HepG2 (cell line): ENCODE measurements at regions not wholly inside any gene's neighbourhood (a gene's known extent, or its start where the extent isn't known, plus 50 kb on each side); places are given as distances from the start of the nearest gene placed in this dataset.

Experiments
- AFF4 ChIP-seq: sonication (generic); formaldehyde crosslinking; IDR thresholded peaks from 2 replicates; pipeline ENCODE4 v1.4.0; 2020; ENCODE audit warnings: missing genetic modification reagents
- FOXA3 ChIP-seq: IDR thresholded peaks from 2 replicates; pipeline ENCODE4 v1.6.1; 2016; ENCODE audit warnings: missing genetic modification reagents, missing compliant biosample characterization
- KLF13 ChIP-seq: sonication (generic); formaldehyde crosslinking; IDR thresholded peaks from 2 replicates; pipeline ENCODE4 v1.4.0; 2020; ENCODE audit warnings: mild to moderate bottlenecking, missing genetic modification reagents
- MEIS1 ChIP-seq: sonication (generic); formaldehyde crosslinking; IDR thresholded peaks from 2 replicates; pipeline ENCODE4 v1.9.0; 2021; ENCODE audit warnings: mild to moderate bottlenecking, missing genetic modification reagents, moderate library complexity, borderline replicate concordance
- REL ChIP-seq: sonication (generic); formaldehyde crosslinking; conservative IDR thresholded peaks from 2 replicates; pipeline ENCODE4 v1.8.0; 2022; ENCODE audit warnings: mild to moderate bottlenecking, missing genetic modification reagents, moderate library complexity
- RFX1 ChIP-seq: fragments of 450-650 bp; IDR thresholded peaks from 2 replicates; pipeline ENCODE4 v1.6.1; 2017
- SP1 ChIP-seq, 2 experiments: fragments of 450-650 bp in 1 of 2; sonication (generic) in 1 of 2; formaldehyde crosslinking in 1 of 2; IDR thresholded peaks; 2 replicates each; pipeline versions ENCODE4 v1.4.0 to v1.6.1; 2016 to 2020; ENCODE audit warnings: missing genetic modification reagents in 1 of 2
- SP4 ChIP-seq: sonication (generic); formaldehyde crosslinking; IDR thresholded peaks from 2 replicates; pipeline ENCODE4 v1.8.1; 2023; ENCODE audit warnings: mild to moderate bottlenecking, missing genetic modification reagents
- TBX3 ChIP-seq: fragments of 450-650 bp; IDR thresholded peaks from 2 replicates; pipeline ENCODE4 v1.6.1; 2017; ENCODE audit warnings: antibody characterized with exemption, mild to moderate bottlenecking, inconsistent platforms, borderline replicate concordance
- TFDP2 ChIP-seq: sonication (generic); formaldehyde crosslinking; IDR thresholded peaks from 2 replicates; pipeline ENCODE4 v1.4.0; 2020; ENCODE audit warnings: missing genetic modification reagents
- TMF1 ChIP-seq: sonication (generic); formaldehyde crosslinking; IDR thresholded peaks from 2 replicates; pipeline ENCODE4 v1.8.1; 2022; ENCODE audit warnings: low read depth, missing genetic modification reagents
- ZNF17 ChIP-seq: sonication (generic); formaldehyde crosslinking; IDR thresholded peaks from 2 replicates; pipeline ENCODE4 v1.5.0; 2020; ENCODE audit warnings: mild to moderate bottlenecking, missing genetic modification reagents
- ZNF205 ChIP-seq: IDR thresholded peaks from 2 replicates; pipeline ENCODE4 v1.6.1; 2018; ENCODE audit warnings: missing biosample characterization, missing genetic modification reagents
- ZNF24 ChIP-seq: fragments of 450-650 bp; IDR thresholded peaks from 2 replicates; pipeline ENCODE4 v1.6.1; 2017; ENCODE audit warnings: antibody characterized with exemption, mild to moderate bottlenecking
- ZNF326 ChIP-seq: sonication (generic); formaldehyde crosslinking; IDR thresholded peaks from 2 replicates; pipeline ENCODE4 v1.4.0; 2020; ENCODE audit warnings: missing genetic modification reagents, borderline replicate concordance
- ZNF704 ChIP-seq: sonication (generic); formaldehyde crosslinking; IDR thresholded peaks from 2 replicates; pipeline ENCODE4 v1.8.1; 2023; ENCODE audit warnings: mild to moderate bottlenecking, inconsistent platforms, moderate library complexity, missing genetic modification reagents, borderline replicate concordance
- TF ChIP-seq, protein P1 (sequence below): IDR thresholded peaks from 2 replicates; pipeline ENCODE4 v1.6.1; 2012; ENCODE audit warnings: low read length, improper control_type of control experiment

GRCh38 chr2:131682122-131682944 is 154.6 kb downstream of the CCDC74A start (continued):
- TF ChIP-seq, protein P1, sequence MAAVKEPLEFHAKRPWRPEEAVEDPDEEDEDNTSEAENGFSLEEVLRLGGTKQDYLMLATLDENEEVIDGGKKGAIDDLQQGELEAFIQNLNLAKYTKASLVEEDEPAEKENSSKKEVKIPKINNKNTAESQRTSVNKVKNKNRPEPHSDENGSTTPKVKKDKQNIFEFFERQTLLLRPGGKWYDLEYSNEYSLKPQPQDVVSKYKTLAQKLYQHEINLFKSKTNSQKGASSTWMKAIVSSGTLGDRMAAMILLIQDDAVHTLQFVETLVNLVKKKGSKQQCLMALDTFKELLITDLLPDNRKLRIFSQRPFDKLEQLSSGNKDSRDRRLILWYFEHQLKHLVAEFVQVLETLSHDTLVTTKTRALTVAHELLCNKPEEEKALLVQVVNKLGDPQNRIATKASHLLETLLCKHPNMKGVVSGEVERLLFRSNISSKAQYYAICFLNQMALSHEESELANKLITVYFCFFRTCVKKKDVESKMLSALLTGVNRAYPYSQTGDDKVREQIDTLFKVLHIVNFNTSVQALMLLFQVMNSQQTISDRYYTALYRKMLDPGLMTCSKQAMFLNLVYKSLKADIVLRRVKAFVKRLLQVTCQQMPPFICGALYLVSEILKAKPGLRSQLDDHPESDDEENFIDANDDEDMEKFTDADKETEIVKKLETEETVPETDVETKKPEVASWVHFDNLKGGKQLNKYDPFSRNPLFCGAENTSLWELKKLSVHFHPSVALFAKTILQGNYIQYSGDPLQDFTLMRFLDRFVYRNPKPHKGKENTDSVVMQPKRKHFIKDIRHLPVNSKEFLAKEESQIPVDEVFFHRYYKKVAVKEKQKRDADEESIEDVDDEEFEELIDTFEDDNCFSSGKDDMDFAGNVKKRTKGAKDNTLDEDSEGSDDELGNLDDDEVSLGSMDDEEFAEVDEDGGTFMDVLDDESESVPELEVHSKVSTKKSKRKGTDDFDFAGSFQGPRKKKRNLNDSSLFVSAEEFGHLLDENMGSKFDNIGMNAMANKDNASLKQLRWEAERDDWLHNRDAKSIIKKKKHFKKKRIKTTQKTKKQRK = no peak
- TF ChIP-seq REL (0 out of 2 replicates have a peak, but pooled peaks have one; percentile 65), ZNF205 (CRISPR knock-in tag) (0 out of 2 replicates have a peak, but pooled peaks have one; percentile 35), MEIS1 (CRISPR knock-in tag) (peak; percentile 82; the same call in 1 of the 2 replicates), SP1 (IDR thresholded peaks at IDR 0.05) (no peak), SP1 (CRISPR knock-in tag; IDR thresholded peaks at IDR 0.05) (peak; percentile 74), KLF13 (no peak), ZNF326 (CRISPR knock-in tag) (no peak), TFDP2 (CRISPR knock-in tag) (peak; percentile 67), FOXA3 (peak; percentile 19; the same call in 1 of the 2 replicates), TBX3 (no peak), TMF1 (CRISPR knock-in tag) (0 out of 2 replicates have a peak, but pooled peaks have one; percentile 60), SP4 (CRISPR knock-in tag) (peak; percentile 65; the same call in 1 of the 2 replicates), ZNF24 (no peak), AFF4 (CRISPR knock-in tag) (no peak), ZNF17 (CRISPR knock-in tag) (no peak), ZNF704 (CRISPR knock-in tag) (peak; percentile 95; the same call in 1 of the 2 replicates), RFX1 (no peak)
